Peyer's patch (tissue), 4 donors: ENCODE measurements at regions not wholly inside any gene's neighbourhood (a gene's known extent, or its start where the extent isn't known, plus 50 kb on each side); places are given as distances from the start of the nearest gene placed in this dataset.

Source experiments
- CTCF ChIP-seq, 6 experiments: fragments of 450-650 bp in 4 of 6; fragments of 200-600 bp in 2 of 6; sonication (generic) in 1 of 6; IDR thresholded peaks; one replicate each; pipeline ENCODE4 v1.5.1; 2017 to 2019; ENCODE audit warnings: antibody characterized with exemption in 6 of 6, mild to moderate bottlenecking in 3 of 6, moderate library complexity in 1 of 6
- POLR2A ChIP-seq, 2 donors: fragments of 450-650 bp; IDR thresholded peaks; one replicate each; pipeline ENCODE4 v1.5.1; 2017; ENCODE audit warnings: antibody characterized with exemption in 2 of 2, mild to moderate bottlenecking in 2 of 2, moderate library complexity in 2 of 2

GRCh38 chr22:33111491-33111890 lies 53.3 kb upstream of the SYN3 start:
- TF ChIP-seq CTCF (IDR thresholded peaks at IDR 0.05) (no peak), POLR2A (IDR thresholded peaks at IDR 0.05) (no peak)
